ENCODE measurements at regions not wholly inside any gene's neighbourhood (a gene's known extent, or its start where the extent isn't known, plus 50 kb on each side); places are given as distances from the start of the nearest gene placed in this dataset.
"Not testable (repeated sequence)": the region's sequence is repeated elsewhere in the genome, so short reads cannot be mapped to it uniquely, and the experiment has no call there.

- TF ChIP-seq, protein P1, sequence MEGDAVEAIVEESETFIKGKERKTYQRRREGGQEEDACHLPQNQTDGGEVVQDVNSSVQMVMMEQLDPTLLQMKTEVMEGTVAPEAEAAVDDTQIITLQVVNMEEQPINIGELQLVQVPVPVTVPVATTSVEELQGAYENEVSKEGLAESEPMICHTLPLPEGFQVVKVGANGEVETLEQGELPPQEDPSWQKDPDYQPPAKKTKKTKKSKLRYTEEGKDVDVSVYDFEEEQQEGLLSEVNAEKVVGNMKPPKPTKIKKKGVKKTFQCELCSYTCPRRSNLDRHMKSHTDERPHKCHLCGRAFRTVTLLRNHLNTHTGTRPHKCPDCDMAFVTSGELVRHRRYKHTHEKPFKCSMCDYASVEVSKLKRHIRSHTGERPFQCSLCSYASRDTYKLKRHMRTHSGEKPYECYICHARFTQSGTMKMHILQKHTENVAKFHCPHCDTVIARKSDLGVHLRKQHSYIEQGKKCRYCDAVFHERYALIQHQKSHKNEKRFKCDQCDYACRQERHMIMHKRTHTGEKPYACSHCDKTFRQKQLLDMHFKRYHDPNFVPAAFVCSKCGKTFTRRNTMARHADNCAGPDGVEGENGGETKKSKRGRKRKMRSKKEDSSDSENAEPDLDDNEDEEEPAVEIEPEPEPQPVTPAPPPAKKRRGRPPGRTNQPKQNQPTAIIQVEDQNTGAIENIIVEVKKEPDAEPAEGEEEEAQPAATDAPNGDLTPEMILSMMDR (IDR thresholded peaks at IDR 0.05; ENCODE audit: insufficient read depth in 1 of 2, low read depth in 1 of 2, low read length in 1 of 2, severe bottlenecking in 1 of 2, unreplicated experiment in 1 of 2) = no peak
- intact Hi-C loops (cut with micrococcal nuclease; ENCODE audit: unreplicated experiment) = no loop called here
- H3K4me3 Mint-ChIP-seq (ENCODE audit: unreplicated experiment) = no peak overlapping the region
- no peak overlapping the region for H3K27ac Mint-ChIP-seq (ENCODE audit: unreplicated experiment)
- H3K27me3 ChIP-seq (replicated peaks; ENCODE audit: control insufficient read depth, insufficient read depth, low read length) = no peaks in the 10 kb centered on the region
- no peaks in the 10 kb centered on the region for H3K9me3 Mint-ChIP-seq (ENCODE audit: unreplicated experiment)
- H3K4me1 ChIP-seq = peaks cover 15% of the 10 kb centered on the region
- H3K9me3 ChIP-seq = peaks cover 5% of the 10 kb centered on the region; the same call in 1 of the 2 replicates
- no peaks in the 10 kb centered on the region for H3K27me3 Mint-ChIP-seq (ENCODE audit: insufficient read depth, unreplicated experiment)
- ChIA-PET POLR2A (no interaction called here), CTCF (no interaction called here)
- no peak for DNase-seq
- H3K36me3 Mint-ChIP-seq (ENCODE audit: insufficient read depth, unreplicated experiment) = no peaks in the 10 kb centered on the region
- BruUV-seq (replicated peaks) = no TSS peak
- H3K36me3 ChIP-seq (ENCODE audit: control insufficient read depth, insufficient read depth, low read length) = no peaks in the 10 kb centered on the region
- no peak overlapping the region for H3K4me3 ChIP-seq (ENCODE audit: low read depth, low read length)
- H3K4me1 Mint-ChIP-seq (ENCODE audit: low read depth, unreplicated experiment) = no peaks in the 10 kb centered on the region
Observed at GRCh38 chr10:44258019-44258418, 126.9 kb downstream of the CXCL12 start.

DNA sequence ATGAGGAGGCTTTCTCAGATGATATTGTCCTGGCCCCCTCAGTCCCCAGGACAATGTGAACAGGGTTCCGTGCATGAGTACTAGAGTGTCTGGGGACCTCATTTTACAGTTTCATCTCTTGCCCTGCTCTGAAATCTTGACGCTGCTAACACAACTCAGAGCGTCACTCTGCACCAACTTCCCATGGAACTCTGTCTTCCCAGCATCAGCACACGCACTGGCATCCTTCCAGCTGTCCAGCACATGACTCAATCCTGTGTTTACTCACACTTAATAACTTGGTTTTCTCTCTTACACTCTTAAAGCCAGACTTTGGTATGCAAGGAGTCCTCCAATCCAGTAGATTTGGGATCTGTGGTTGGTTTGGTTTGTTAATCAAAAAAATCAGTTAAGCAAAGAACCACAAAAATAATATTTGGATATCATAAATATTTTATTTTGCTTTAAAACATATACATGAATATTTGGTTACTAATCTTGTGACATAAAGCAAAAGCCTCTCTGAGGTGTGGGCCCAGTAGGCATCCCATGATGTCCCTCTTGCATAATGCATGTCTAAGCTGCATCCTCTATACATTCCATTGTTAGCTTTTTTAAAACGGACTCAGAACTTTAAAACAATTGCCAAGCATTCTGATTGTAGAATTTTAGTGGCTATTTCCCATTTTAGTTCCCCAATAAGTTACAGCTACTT lies 131.0 kb downstream of the CXCL12 start:
- ChIA-PET CTCF (no interaction called here), POLR2A (no interaction called here)
- H3K36me3 Mint-ChIP-seq (ENCODE audit: insufficient read depth, unreplicated experiment) = no peaks in the 10 kb centered on the region
- H3K27me3 ChIP-seq (replicated peaks; ENCODE audit: control insufficient read depth, insufficient read depth, low read length) = no peaks in the 10 kb centered on the region
- no peak overlapping the region for H3K4me3 ChIP-seq (ENCODE audit: low read depth, low read length)
- intact Hi-C loops (cut with micrococcal nuclease; ENCODE audit: unreplicated experiment) = no loop called here
- peaks cover 6% of the 10 kb centered on the region for H3K4me1 ChIP-seq
- H3K27me3 Mint-ChIP-seq (ENCODE audit: insufficient read depth, unreplicated experiment) = peaks cover 3% of the 10 kb centered on the region
- TF ChIP-seq, protein P1 (IDR thresholded peaks at IDR 0.05; ENCODE audit: insufficient read depth in 1 of 2, low read depth in 1 of 2, low read length in 1 of 2, severe bottlenecking in 1 of 2, unreplicated experiment in 1 of 2) = no peak
- H3K27ac Mint-ChIP-seq (ENCODE audit: unreplicated experiment) = no peak overlapping the region
- H3K36me3 ChIP-seq (ENCODE audit: control insufficient read depth, insufficient read depth, low read length) = no peaks in the 10 kb centered on the region
- no peaks in the 10 kb centered on the region for H3K9me3 Mint-ChIP-seq (ENCODE audit: unreplicated experiment)
- 0 out of 2 replicates have a peak, but pooled peaks cover 6% of the 10 kb centered on the region for H3K9me3 ChIP-seq
- BruUV-seq (replicated peaks) = no TSS peak
- no peak for DNase-seq
- H3K4me1 Mint-ChIP-seq (ENCODE audit: low read depth, unreplicated experiment) = no peaks in the 10 kb centered on the region
- no peak overlapping the region for H3K4me3 Mint-ChIP-seq (ENCODE audit: unreplicated experiment)

DNA sequence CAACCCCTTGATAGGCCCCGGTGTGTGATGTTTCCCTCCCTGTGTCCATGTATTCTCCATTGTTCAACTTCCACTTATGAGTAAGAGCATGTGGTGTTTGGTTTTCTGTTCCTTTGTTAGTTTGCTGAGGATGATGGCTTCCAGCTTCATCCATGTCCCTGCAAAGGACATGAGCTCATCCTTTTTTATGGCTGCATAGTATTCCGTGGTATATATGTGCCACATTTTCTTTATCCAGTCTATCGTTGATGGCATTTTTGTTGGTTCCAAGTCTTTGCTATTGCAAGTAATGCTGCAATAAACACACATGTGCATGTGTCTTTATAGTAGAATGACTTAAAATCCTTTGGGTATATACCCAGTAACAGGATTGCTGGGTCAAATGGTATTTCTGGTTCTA lies 132.3 kb downstream of the CXCL12 start:
- H3K4me1 ChIP-seq; H3K4me3 Mint-ChIP-seq (ENCODE audit: unreplicated experiment); H3K9me3 Mint-ChIP-seq (ENCODE audit: unreplicated experiment); H3K27me3 ChIP-seq (replicated peaks; ENCODE audit: control insufficient read depth, insufficient read depth, low read length); H3K36me3 ChIP-seq (ENCODE audit: control insufficient read depth, insufficient read depth, low read length); BruUV-seq (replicated peaks); CTCF ChIA-PET; intact Hi-C loops (cut with micrococcal nuclease; ENCODE audit: unreplicated experiment); DNase-seq; H3K36me3 Mint-ChIP-seq (ENCODE audit: insufficient read depth, unreplicated experiment); H3K4me3 ChIP-seq (ENCODE audit: low read depth, low read length); H3K27ac Mint-ChIP-seq (ENCODE audit: unreplicated experiment); H3K4me1 Mint-ChIP-seq (ENCODE audit: low read depth, unreplicated experiment); POLR2A ChIA-PET; H3K9me3 ChIP-seq; H3K27me3 Mint-ChIP-seq (ENCODE audit: insufficient read depth, unreplicated experiment): not testable (repeated sequence)

GRCh38 chr10:44249933-44250332 lies 135.0 kb downstream of the CXCL12 start:
- H3K4me1 Mint-ChIP-seq (ENCODE audit: low read depth, unreplicated experiment); POLR2A ChIA-PET; H3K36me3 Mint-ChIP-seq (ENCODE audit: insufficient read depth, unreplicated experiment); intact Hi-C loops (cut with micrococcal nuclease; ENCODE audit: unreplicated experiment); DNase-seq; BruUV-seq (replicated peaks); H3K4me1 ChIP-seq; H3K27me3 Mint-ChIP-seq (ENCODE audit: insufficient read depth, unreplicated experiment); CTCF ChIA-PET; H3K4me3 Mint-ChIP-seq (ENCODE audit: unreplicated experiment); H3K4me3 ChIP-seq (ENCODE audit: low read depth, low read length); H3K27me3 ChIP-seq (replicated peaks; ENCODE audit: control insufficient read depth, insufficient read depth, low read length); H3K9me3 ChIP-seq; H3K9me3 Mint-ChIP-seq (ENCODE audit: unreplicated experiment); H3K36me3 ChIP-seq (ENCODE audit: control insufficient read depth, insufficient read depth, low read length); H3K27ac Mint-ChIP-seq (ENCODE audit: unreplicated experiment): not testable (repeated sequence)
